ENCODE measurements at regions not wholly inside any gene's neighbourhood (a gene's known extent, or its start where the extent isn't known, plus 50 kb on each side); places are given as distances from the start of the nearest gene placed in this dataset.

DNA sequence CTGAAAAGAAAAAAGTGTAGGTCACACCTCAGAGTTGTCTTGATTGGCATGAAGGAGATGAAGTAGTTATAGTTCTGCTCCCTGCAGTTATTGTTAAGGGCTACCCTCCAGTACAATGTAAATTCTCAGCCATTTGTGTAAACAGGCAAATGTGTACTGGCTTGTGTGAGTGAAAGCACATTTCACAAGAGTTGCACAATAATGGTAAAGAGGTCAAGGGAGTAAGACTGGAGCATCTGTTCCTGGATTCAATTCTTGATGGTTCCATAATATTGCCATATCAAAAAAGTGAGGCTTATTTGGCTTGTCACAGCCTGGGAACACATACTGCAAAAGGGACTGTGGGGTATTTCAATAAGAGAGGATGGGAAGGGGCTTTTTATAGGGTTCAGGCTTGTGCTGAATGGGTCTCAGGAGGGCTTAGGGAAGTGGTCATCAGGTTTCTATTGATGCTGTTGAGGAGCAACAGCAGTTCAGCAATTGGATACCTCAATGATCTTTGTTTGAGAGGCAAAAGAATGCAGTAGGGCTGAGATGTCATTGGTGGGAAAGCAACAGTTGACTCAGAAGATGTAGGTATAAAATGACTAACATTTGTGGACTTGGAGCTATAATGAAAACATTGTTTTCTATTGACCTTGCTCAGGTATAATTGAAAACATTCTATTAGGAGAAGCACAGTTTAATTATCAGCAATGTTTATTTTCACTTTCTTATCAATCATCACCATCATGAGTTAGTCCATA lies 402.6 kb downstream of the BCKDHB start:
- Histone ChIP-seq H3F3A (ENCODE audit: insufficient read depth) (no peaks in the 10 kb centered on the region), H3K9ac (no peak overlapping the region), H3K9me3 (ENCODE audit: low read depth) (no peaks in the 10 kb centered on the region), H3K36me3 (ENCODE audit: low read depth) (no peaks in the 10 kb centered on the region), H3K4me1 (ENCODE audit: insufficient read depth) (peaks cover 5% of the 10 kb centered on the region; the same call in 1 of the 2 replicates), H3K4me2 (ENCODE audit: unreplicated experiment) (no peak overlapping the region), H3K27me3 (replicated peaks; ENCODE audit: insufficient read depth) (no peaks in the 10 kb centered on the region), H3K27ac (no peak overlapping the region), H2AFZ (no peak overlapping the region), H3K4me3 (no peak overlapping the region), H4K20me1 (ENCODE audit: insufficient read depth) (no peaks in the 10 kb centered on the region), H3K79me2 (ENCODE audit: insufficient read depth) (no peaks in the 10 kb centered on the region), H3K9me2 (ENCODE audit: insufficient read depth) (no peaks in the 10 kb centered on the region)
- no peak for TF ChIP-seq EZH2 (IDR thresholded peaks at IDR 0.05; ENCODE audit: insufficient read depth, poor library complexity, severe bottlenecking)
- no peak for TF ChIP-seq EZH2phosphoT487 (IDR thresholded peaks at IDR 0.05; ENCODE audit: insufficient read depth, low read depth)
- in situ Hi-C loops (cut with MboI): no loop called here
- DNase-seq: no peak

DNA sequence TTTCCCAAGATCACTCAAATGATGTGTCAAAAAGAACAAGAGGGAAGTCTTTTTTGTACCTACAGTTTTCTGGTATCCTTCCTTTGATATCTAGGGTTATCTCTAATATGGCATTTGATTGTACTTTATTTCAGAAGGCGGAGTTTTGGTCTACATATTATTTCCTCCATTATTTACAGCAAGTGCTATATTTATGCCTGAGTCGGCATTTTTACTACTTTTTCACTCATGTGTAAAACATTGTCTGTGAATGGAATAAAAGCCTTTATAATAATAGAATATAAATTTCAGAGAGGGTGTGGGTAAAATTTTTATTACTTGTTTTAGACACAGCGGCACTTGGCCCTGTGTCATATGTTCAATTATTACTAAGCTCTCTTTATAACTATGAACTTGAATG lies 398.4 kb downstream of the BCKDHB start:
- Histone ChIP-seq H3F3A (ENCODE audit: insufficient read depth) (no peaks in the 10 kb centered on the region), H3K4me2 (ENCODE audit: unreplicated experiment) (no peak overlapping the region), H3K79me2 (ENCODE audit: insufficient read depth) (no peaks in the 10 kb centered on the region), H3K27me3 (replicated peaks; ENCODE audit: insufficient read depth) (no peaks in the 10 kb centered on the region), H3K36me3 (ENCODE audit: low read depth) (no peaks in the 10 kb centered on the region), H3K27ac (no peak overlapping the region), H4K20me1 (ENCODE audit: insufficient read depth) (no peaks in the 10 kb centered on the region), H3K9me3 (ENCODE audit: low read depth) (no peaks in the 10 kb centered on the region), H3K4me3 (no peak overlapping the region), H3K9me2 (ENCODE audit: insufficient read depth) (no peaks in the 10 kb centered on the region), H2AFZ (no peak overlapping the region), H3K9ac (no peak overlapping the region), H3K4me1 (ENCODE audit: insufficient read depth) (peaks cover 5% of the 10 kb centered on the region; the same call in 1 of the 2 replicates)
- DNase-seq: no peak
- no peak for TF ChIP-seq EZH2phosphoT487 (IDR thresholded peaks at IDR 0.05; ENCODE audit: insufficient read depth, low read depth)
- TF ChIP-seq EZH2 (IDR thresholded peaks at IDR 0.05; ENCODE audit: insufficient read depth, poor library complexity, severe bottlenecking): no peak
- in situ Hi-C loops (cut with MboI): no loop called here
- 73 to 86% methylated on average over 3 of the region's 3 CpGs for WGBS, 2 experiments (ENCODE audit: low coverage in 1 of 2, low lambda C conversion rate in 2 of 2, missing lambda C conversion rate in 2 of 2)

DNA sequence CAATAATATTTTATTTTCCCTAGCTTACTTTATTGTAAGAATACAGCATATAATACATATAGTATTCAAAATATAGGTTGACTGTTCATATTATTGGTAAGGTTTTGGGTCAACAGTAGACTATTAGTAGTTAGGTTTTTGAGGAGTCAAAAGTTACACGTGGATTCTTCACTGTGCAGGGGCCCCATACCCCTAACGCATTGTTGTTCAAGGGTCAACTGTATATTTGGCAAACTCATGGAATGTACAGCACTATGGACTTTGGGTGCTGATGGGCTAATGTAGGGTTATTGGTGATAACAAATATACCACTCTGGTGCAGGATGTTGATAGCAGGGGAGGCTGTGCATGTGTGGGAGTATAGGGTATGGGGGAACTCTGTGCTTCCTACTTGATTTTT lies 397.2 kb downstream of the BCKDHB start:
- 71 to 76% methylated on average over 2 of the region's 2 CpGs for WGBS, 2 experiments (ENCODE audit: low coverage in 1 of 2, low lambda C conversion rate in 2 of 2, missing lambda C conversion rate in 2 of 2)
- Histone ChIP-seq H3K36me3 (ENCODE audit: low read depth) (no peaks in the 10 kb centered on the region), H4K20me1 (ENCODE audit: insufficient read depth) (no peaks in the 10 kb centered on the region), H3K9me3 (ENCODE audit: low read depth) (no peaks in the 10 kb centered on the region), H3K4me1 (ENCODE audit: insufficient read depth) (no peaks in the 10 kb centered on the region), H2AFZ (no peak overlapping the region), H3K27ac (no peak overlapping the region), H3K27me3 (replicated peaks; ENCODE audit: insufficient read depth) (no peaks in the 10 kb centered on the region), H3K9me2 (ENCODE audit: insufficient read depth) (no peaks in the 10 kb centered on the region), H3K4me2 (ENCODE audit: unreplicated experiment) (no peak overlapping the region), H3K9ac (no peak overlapping the region), H3K79me2 (ENCODE audit: insufficient read depth) (no peaks in the 10 kb centered on the region), H3F3A (ENCODE audit: insufficient read depth) (no peaks in the 10 kb centered on the region), H3K4me3 (no peak overlapping the region)
- in situ Hi-C loops (cut with MboI): no loop called here
- DNase-seq: no peak
- TF ChIP-seq EZH2 (IDR thresholded peaks at IDR 0.05; ENCODE audit: insufficient read depth, poor library complexity, severe bottlenecking): no peak
- TF ChIP-seq EZH2phosphoT487 (IDR thresholded peaks at IDR 0.05; ENCODE audit: insufficient read depth, low read depth): no peak

GRCh38 chr6:80502871-80503270 lies 396.4 kb downstream of the BCKDHB start:
- in situ Hi-C loops (cut with MboI): no loop called here
- DNase-seq: no peak
- 0 out of 2 replicates have a peak overlapping the region, but pooled peaks have one; percentile 29 for H2AFZ ChIP-seq

More at GRCh38 chr6:80502871-80503270, 396.4 kb downstream of the BCKDHB start:
- Histone ChIP-seq H4K20me1 (ENCODE audit: insufficient read depth) (no peaks in the 10 kb centered on the region), H3K27ac (no peak overlapping the region), H3K9ac (no peak overlapping the region), H3F3A (ENCODE audit: insufficient read depth) (no peaks in the 10 kb centered on the region), H3K4me1 (ENCODE audit: insufficient read depth) (no peaks in the 10 kb centered on the region), H3K9me2 (ENCODE audit: insufficient read depth) (no peaks in the 10 kb centered on the region), H3K4me3 (no peak overlapping the region), H3K9me3 (ENCODE audit: low read depth) (no peaks in the 10 kb centered on the region), H3K79me2 (ENCODE audit: insufficient read depth) (no peaks in the 10 kb centered on the region), H3K36me3 (ENCODE audit: low read depth) (no peaks in the 10 kb centered on the region), H3K4me2 (ENCODE audit: unreplicated experiment) (no peak overlapping the region), H3K27me3 (replicated peaks; ENCODE audit: insufficient read depth) (no peaks in the 10 kb centered on the region)
- 35 to 44% methylated on average over 1 of the region's 1 CpG for WGBS, 2 experiments (ENCODE audit: low coverage in 1 of 2, low lambda C conversion rate in 2 of 2, missing lambda C conversion rate in 2 of 2)
- TF ChIP-seq EZH2phosphoT487 (IDR thresholded peaks at IDR 0.05; ENCODE audit: insufficient read depth, low read depth): no peak
- TF ChIP-seq EZH2 (IDR thresholded peaks at IDR 0.05; ENCODE audit: insufficient read depth, poor library complexity, severe bottlenecking): no peak

Measured in GM23248 (cell line).